K562 (cell line): ENCODE measurements at regions not wholly inside any gene's neighbourhood (a gene's known extent, or its start where the extent isn't known, plus 50 kb on each side); places are given as distances from the start of the nearest gene placed in this dataset.

Experiments
- BRD4 ChIP-seq: fragments of 200-600 bp; sonication (generic); IDR thresholded peaks from 2 replicates; pipeline ENCODE4 v1.6.1; 2017; ENCODE audit warnings: inconsistent platforms
- ELF1 ChIP-seq: fragments of 200-800 bp; sonication (Bioruptor generic); IDR thresholded peaks from 2 replicates; pipeline ENCODE4 v1.6.1; 2016; ENCODE audit warnings: missing genetic modification characterization, missing compliant biosample characterization
- EP300 ChIP-seq: IDR thresholded peaks from 2 replicates; pipeline ENCODE4 v1.6.1; 2012; ENCODE audit warnings: low read length, improper control_type of control experiment
- HDAC3 ChIP-seq: fragments of 450-650 bp; IDR thresholded peaks from 2 replicates; pipeline ENCODE4 v1.6.1; 2018; ENCODE audit warnings: borderline replicate concordance, mild to moderate bottlenecking, moderate library complexity; ENCODE audit not compliant: partially characterized antibody
- HMG20B ChIP-seq: fragments of 250-450 bp; sonication (Bioruptor Pico); IDR thresholded peaks from 2 replicates; pipeline ENCODE4 v1.5.0; 2021; ENCODE audit warnings: mild to moderate bottlenecking
- KLF16 ChIP-seq: IDR thresholded peaks from 2 replicates; pipeline ENCODE4 v1.6.1; 2016; ENCODE audit warnings: antibody characterized with exemption
- L3MBTL2 ChIP-seq: fragments of 450-650 bp; IDR thresholded peaks from 2 replicates; pipeline ENCODE4 v1.6.1; 2016; ENCODE audit warnings: mild to moderate bottlenecking, moderate library complexity
- NFRKB ChIP-seq: fragments of 450-650 bp; IDR thresholded peaks from 2 replicates; pipeline ENCODE4 v1.6.1; 2016; ENCODE audit warnings: low read depth
- SIRT6 ChIP-seq: IDR thresholded peaks from one replicate; pipeline ENCODE4 v1.6.1; 2012; ENCODE audit warnings: low read depth, mild to moderate bottlenecking, control low read depth, inconsistent platforms, low read length, moderate library complexity
- SP2 ChIP-seq: IDR thresholded peaks from 2 replicates; pipeline ENCODE4 v1.6.1; 2011; ENCODE audit warnings: mild to moderate bottlenecking, low read depth, low read length, moderate library complexity; ENCODE audit not compliant: poor library complexity, severe bottlenecking; ENCODE audit errors: extremely low read depth
- TBL1XR1 ChIP-seq, 2 experiments: IDR thresholded peaks; 2 replicates each; pipeline ENCODE4 v1.6.1; 2012; ENCODE audit warnings: improper control_type of control experiment in 2 of 2, low read length in 2 of 2, mild to moderate bottlenecking in 1 of 2
- ZFX ChIP-seq: sonication (generic); formaldehyde crosslinking; IDR thresholded peaks from 2 replicates; pipeline ENCODE4 v1.8.0; 2022; ENCODE audit warnings: mild to moderate bottlenecking, missing genetic modification reagents, moderate library complexity
- ZKSCAN3 ChIP-seq: fragments of 250-450 bp; sonication (Bioruptor Pico); IDR thresholded peaks from 2 replicates; pipeline ENCODE4 v1.4.0; 2020
- ZNF134 ChIP-seq: fragments of 250-450 bp; sonication (Bioruptor Pico); conservative IDR thresholded peaks from 2 replicates; pipeline ENCODE4 v1.4.0; 2020
- TF ChIP-seq, protein P1 (sequence below), 2 experiments: fragments of 450-650 bp; IDR thresholded peaks; 2 replicates each; pipeline ENCODE4 v1.6.1; 2016
- TF ChIP-seq, protein P2 (sequence below): sonication (generic); formaldehyde crosslinking; IDR thresholded peaks from 2 replicates; pipeline ENCODE4 v1.5.0; 2020; ENCODE audit warnings: missing genetic modification reagents
- TF ChIP-seq, protein P3 (sequence below): fragments of 450-650 bp; IDR thresholded peaks from 2 replicates; pipeline ENCODE4 v1.6.1; 2016; ENCODE audit warnings: borderline replicate concordance
- TF ChIP-seq, protein P4 (sequence below): fragments of 250-450 bp; sonication (Bioruptor Pico); IDR thresholded peaks from 2 replicates; pipeline ENCODE4 v1.5.0; 2020; ENCODE audit warnings: mild to moderate bottlenecking
- TF ChIP-seq, protein P5 (sequence below): sonication (generic); formaldehyde crosslinking; IDR thresholded peaks from 2 replicates; pipeline ENCODE4 v1.8.0; 2023; ENCODE audit warnings: mild to moderate bottlenecking, missing genetic modification reagents

DNA sequence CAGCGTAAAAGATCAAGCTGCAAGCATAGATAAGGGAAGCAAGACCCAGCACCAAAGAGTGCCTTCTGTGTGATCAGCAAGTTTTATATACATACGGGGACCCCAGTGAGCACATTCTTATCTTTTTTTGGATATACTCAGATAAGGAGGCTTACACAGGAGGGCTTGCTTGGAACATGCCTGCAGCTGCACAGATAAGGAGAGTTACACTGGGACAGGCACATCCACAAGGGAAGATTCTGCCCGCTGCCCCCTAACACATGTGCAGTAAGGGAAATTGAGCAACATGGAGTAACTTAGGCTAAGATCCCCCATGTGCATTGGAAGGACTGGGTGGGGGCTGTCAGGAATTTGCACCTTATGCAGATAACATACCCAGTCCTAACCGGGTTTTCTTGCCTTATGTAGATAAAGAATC, 1334.8 kb downstream of the MRPL39 start (continued):
- TF ChIP-seq, protein P1, sequence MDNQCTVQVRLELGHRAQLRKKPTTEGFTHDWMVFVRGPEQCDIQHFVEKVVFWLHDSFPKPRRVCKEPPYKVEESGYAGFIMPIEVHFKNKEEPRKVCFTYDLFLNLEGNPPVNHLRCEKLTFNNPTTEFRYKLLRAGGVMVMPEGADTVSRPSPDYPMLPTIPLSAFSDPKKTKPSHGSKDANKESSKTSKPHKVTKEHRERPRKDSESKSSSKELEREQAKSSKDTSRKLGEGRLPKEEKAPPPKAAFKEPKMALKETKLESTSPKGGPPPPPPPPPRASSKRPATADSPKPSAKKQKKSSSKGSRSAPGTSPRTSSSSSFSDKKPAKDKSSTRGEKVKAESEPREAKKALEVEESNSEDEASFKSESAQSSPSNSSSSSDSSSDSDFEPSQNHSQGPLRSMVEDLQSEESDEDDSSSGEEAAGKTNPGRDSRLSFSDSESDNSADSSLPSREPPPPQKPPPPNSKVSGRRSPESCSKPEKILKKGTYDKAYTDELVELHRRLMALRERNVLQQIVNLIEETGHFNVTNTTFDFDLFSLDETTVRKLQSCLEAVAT (IDR thresholded peaks at IDR 0.05): no peak
- TF ChIP-seq SP2: no peak
- TF ChIP-seq SIRT6: no peak
- TF ChIP-seq, protein P2, sequence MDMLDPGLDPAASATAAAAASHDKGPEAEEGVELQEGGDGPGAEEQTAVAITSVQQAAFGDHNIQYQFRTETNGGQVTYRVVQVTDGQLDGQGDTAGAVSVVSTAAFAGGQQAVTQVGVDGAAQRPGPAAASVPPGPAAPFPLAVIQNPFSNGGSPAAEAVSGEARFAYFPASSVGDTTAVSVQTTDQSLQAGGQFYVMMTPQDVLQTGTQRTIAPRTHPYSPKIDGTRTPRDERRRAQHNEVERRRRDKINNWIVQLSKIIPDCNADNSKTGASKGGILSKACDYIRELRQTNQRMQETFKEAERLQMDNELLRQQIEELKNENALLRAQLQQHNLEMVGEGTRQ (CRISPR knock-in tag): no peak
- TF ChIP-seq, protein P3, sequence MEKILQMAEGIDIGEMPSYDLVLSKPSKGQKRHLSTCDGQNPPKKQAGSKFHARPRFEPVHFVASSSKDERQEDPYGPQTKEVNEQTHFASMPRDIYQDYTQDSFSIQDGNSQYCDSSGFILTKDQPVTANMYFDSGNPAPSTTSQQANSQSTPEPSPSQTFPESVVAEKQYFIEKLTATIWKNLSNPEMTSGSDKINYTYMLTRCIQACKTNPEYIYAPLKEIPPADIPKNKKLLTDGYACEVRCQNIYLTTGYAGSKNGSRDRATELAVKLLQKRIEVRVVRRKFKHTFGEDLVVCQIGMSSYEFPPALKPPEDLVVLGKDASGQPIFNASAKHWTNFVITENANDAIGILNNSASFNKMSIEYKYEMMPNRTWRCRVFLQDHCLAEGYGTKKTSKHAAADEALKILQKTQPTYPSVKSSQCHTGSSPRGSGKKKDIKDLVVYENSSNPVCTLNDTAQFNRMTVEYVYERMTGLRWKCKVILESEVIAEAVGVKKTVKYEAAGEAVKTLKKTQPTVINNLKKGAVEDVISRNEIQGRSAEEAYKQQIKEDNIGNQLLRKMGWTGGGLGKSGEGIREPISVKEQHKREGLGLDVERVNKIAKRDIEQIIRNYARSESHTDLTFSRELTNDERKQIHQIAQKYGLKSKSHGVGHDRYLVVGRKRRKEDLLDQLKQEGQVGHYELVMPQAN: no peak
- TF ChIP-seq HMG20B (CRISPR knock-in tag): no peak
- TF ChIP-seq EP300: peak; percentile 91
- TF ChIP-seq, protein P4, sequence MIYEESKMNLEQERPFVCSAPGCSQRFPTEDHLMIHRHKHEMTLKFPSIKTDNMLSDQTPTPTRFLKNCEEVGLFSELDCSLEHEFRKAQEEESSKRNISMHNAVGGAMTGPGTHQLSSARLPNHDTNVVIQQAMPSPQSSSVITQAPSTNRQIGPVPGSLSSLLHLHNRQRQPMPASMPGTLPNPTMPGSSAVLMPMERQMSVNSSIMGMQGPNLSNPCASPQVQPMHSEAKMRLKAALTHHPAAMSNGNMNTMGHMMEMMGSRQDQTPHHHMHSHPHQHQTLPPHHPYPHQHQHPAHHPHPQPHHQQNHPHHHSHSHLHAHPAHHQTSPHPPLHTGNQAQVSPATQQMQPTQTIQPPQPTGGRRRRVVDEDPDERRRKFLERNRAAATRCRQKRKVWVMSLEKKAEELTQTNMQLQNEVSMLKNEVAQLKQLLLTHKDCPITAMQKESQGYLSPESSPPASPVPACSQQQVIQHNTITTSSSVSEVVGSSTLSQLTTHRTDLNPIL (CRISPR knock-in tag): peak; percentile 86; the same call in 1 of the 2 replicates
- TF ChIP-seq L3MBTL2: peak; percentile 54
- no peak for TF ChIP-seq ZKSCAN3 (CRISPR knock-in tag)
- TF ChIP-seq TBL1XR1 (IDR thresholded peaks at IDR 0.05; ENCODE audit: low read length in 2 of 2): peak in 1 of 2 experiments; percentile 76; a peak in 2 of 4 replicates
- TF ChIP-seq ZFX: no peak
- TF ChIP-seq, protein P5, sequence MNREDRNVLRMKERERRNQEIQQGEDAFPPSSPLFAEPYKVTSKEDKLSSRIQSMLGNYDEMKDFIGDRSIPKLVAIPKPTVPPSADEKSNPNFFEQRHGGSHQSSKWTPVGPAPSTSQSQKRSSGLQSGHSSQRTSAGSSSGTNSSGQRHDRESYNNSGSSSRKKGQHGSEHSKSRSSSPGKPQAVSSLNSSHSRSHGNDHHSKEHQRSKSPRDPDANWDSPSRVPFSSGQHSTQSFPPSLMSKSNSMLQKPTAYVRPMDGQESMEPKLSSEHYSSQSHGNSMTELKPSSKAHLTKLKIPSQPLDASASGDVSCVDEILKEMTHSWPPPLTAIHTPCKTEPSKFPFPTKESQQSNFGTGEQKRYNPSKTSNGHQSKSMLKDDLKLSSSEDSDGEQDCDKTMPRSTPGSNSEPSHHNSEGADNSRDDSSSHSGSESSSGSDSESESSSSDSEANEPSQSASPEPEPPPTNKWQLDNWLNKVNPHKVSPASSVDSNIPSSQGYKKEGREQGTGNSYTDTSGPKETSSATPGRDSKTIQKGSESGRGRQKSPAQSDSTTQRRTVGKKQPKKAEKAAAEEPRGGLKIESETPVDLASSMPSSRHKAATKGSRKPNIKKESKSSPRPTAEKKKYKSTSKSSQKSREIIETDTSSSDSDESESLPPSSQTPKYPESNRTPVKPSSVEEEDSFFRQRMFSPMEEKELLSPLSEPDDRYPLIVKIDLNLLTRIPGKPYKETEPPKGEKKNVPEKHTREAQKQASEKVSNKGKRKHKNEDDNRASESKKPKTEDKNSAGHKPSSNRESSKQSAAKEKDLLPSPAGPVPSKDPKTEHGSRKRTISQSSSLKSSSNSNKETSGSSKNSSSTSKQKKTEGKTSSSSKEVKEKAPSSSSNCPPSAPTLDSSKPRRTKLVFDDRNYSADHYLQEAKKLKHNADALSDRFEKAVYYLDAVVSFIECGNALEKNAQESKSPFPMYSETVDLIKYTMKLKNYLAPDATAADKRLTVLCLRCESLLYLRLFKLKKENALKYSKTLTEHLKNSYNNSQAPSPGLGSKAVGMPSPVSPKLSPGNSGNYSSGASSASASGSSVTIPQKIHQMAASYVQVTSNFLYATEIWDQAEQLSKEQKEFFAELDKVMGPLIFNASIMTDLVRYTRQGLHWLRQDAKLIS (CRISPR knock-in tag): no peak
- no peak for TF ChIP-seq NFRKB
- no peak for TF ChIP-seq ELF1 (tag)
- peak; percentile 78 for TF ChIP-seq ZNF134
- TF ChIP-seq BRD4: no peak
- peak; percentile 90 for TF ChIP-seq KLF16
- peak; percentile 71 for TF ChIP-seq HDAC3
